ENCODE measurements at regions not wholly inside any gene's neighbourhood (a gene's known extent, or its start where the extent isn't known, plus 50 kb on each side); places are given as distances from the start of the nearest gene placed in this dataset.

GRCh38 chr12:97276661-97277429, 185.8 kb upstream of the RMST start:
- no peak for ATAC-seq

GRCh38 chr12:97283297-97283696, 179.3 kb upstream of the RMST start:
- ATAC-seq = no peak

GRCh38 chr12:97288531-97288930, 174.1 kb upstream of the RMST start:
- no peak for ATAC-seq

- no peak for ATAC-seq
These were observed 170.0 kb upstream of the RMST start for GRCh38 chr12:97292588-97292987.

DNA sequence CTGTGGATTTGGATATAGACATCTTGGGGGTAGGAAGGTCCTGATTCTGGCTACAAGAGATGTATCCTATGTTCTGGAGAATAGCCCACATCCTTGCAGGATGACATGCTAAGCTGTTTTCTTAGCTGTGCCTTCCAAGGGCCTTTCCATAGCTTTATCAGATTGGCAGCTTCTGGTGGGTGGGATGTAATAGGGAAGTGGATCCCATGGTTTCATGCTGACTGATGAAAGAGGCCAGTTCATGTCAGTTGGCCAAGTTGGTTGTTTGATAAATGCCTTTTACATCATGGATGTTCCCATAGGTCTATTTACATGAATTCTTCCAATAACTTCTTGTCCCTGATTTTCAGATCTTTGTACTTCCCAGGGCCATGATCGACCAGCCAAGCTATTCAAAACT, 169.1 kb upstream of the RMST start:
- no peak for ATAC-seq

DNA sequence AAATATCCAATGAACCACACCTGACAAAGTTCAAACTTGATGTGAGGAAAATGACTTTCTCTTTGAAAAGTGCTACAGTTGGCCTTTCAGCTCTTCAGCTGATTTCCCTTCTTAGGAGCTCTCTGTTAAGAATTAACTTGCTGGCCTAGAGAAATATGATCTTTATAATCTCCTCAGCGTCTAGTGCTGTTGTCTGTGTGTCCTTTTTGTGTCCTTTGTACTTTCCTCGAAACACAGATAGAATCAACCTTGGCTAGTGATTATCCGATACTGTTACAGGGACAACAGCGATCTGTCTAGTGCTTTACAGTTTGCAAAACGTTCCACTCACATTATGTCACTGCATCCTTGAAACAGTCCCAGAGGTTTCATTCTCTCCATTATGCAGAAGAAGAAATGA, 162.8 kb upstream of the RMST start:
- no peak for ATAC-seq

DNA sequence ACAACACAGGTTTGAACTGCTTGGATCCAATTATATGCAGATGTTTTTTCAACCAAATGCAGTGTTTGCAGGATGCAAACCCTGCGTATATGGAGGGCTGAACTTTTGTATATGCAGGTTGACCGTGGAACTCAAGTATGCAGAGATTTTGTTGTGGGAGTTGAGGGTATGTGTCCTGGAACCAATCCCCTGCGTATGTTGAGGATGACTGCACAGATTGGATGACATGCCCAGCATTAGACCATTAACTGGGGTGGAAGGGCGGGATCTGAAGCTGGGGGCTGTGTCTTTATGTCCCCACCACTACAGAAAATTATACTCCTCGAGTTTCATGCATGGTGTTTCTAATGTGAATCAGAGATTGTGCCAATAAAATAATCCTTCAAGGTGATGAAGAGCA, 162.2 kb upstream of the RMST start:
- ATAC-seq = no peak

GRCh38 chr12:97300891-97301290, 161.7 kb upstream of the RMST start:
- no peak for ATAC-seq

GRCh38 chr12:97301576-97301975, 161.0 kb upstream of the RMST start:
- no peak for ATAC-seq

- no peak for ATAC-seq
These were observed 157.0 kb upstream of the RMST start for GRCh38 chr12:97305651-97306050.

- no peak for ATAC-seq
These were observed 156.5 kb upstream of the RMST start for GRCh38 chr12:97306147-97306546.

DNA sequence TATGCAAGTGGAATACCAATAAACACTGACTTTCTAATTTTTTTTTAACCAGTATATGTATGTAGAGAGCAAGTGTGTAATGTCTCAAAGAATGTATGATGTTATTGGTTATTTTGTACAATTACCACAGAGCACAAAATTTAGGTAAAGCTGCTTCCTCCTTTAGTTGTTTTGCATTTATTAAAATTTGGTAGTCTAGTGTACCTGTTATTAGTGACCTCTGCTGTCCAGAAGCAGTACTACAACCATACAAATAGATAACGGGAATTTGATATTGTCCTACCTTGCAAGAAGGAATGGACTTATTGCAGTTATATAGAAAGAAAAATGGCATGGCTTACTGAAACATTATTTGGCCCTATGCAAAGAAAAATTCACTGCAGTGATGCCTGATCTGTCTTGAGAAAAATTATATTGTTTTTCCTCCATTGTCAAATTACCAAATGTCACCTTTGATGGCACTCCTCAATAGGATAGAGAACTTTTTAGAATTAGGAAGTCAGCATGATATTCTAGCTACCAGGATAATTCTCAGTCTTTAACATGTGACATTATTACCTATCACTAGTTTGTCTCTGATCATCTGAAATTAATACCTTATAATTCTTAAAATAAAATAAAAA, 153.9 kb upstream of the RMST start:
- ATAC-seq = no peak

GRCh38 chr12:97309921-97310320, 152.7 kb upstream of the RMST start:
- no peak for ATAC-seq

- no peak for ATAC-seq
These were observed 150.0 kb upstream of the RMST start for GRCh38 chr12:97312570-97313135.

DNA sequence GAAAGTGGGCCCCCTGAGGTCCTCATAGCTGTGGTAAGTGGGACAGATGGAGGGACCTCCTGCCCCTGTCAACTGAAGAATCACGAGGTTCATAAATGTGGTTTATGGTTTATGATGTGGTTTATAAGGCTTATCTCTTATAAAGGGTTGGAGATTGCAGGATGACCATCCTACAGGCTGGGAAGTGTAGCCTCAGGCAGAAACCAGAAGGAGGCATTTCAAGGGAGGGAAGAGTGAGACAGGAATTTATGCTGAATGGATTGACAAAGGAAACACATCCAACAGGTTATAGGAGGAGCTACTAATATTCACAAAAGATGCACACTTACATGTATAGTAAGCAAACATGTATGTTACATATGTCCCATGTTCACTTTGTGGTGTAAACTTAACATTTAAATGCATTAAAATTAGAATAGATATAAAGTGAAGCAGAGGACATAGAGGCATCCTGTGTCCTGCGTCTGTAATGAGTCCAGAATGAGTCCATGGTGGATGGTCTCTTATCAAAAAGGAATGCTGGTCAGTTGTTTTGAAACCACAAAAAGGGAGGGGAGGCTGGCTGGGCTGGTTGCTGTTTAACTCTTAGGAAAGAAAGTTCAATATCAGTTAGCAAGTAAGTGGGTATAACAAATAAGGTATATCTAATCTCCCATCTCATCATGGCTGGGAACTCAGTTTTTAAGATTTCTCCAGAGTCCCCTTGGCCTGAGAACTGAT, 149.0 kb upstream of the RMST start:
- ATAC-seq = no peak

- ATAC-seq = no peak
These were observed 146.3 kb upstream of the RMST start for GRCh38 chr12:97316321-97316720.

GRCh38 chr12:97321621-97322020, 141.0 kb upstream of the RMST start:
- ATAC-seq = no peak

- ATAC-seq = no peak
These were observed 140.2 kb upstream of the RMST start for GRCh38 chr12:97322388-97322787.

DNA sequence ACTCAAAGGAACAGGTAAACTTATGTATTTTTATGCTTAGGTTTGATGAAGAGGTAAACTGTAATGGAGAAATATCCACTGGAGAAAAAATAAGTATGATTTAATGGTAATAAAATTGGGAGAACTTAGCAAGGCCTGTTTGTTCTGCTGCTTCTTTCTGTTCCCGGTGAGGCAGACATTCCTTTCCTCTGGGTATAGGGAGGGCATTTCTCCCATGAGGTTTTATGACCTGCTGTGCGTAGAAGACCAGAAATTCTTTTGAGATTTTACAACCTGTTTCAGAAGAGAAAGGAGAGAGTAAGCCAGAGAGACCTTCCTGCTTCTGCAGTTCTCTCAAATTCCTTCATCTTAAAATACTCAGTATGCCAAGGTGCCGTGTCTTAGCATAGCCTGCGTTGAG, 139.4 kb upstream of the RMST start:
- ATAC-seq = no peak

DNA sequence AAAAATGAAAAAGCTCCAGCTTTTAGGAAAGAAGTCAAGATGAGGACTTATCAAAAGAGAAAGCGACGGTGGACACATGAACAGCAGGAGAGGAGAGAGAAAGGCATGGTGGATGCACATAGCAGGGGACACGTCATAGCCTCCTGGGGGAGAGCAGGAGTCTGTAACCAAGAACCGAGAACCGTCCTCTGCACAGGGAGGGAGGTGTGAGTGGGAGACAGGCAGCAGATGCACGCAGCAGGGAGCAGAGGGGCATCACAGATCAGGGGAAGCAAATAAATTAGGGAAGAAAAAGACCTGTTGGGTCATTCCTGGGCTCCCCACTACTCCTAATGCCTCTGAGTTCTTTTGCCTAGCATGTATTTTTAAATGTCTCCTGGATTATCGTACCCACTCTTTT, 138.1 kb upstream of the RMST start:
- no peak for ATAC-seq

DNA sequence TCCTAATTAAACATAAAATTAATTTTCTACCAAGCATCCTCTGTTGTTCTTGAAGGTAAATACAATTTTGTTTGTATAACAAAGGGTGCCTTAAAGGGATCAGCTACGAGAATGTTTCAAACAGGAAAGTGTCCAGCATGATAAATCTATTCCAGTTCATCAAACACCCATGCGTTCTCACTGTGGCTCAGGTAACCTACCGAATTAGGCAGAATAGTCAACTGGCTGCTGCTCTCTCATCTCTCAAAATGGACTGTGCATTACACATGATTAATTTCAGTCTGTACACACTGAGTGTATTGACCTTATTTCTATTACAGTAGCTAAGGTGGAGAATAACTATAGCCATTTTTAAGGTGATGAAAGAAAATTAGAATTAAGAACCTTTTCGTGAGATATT, 127.5 kb upstream of the RMST start:
- no peak for ATAC-seq

GRCh38 chr12:97336900-97337751, 125.5 kb upstream of the RMST start:
- no peak for ATAC-seq

DNA sequence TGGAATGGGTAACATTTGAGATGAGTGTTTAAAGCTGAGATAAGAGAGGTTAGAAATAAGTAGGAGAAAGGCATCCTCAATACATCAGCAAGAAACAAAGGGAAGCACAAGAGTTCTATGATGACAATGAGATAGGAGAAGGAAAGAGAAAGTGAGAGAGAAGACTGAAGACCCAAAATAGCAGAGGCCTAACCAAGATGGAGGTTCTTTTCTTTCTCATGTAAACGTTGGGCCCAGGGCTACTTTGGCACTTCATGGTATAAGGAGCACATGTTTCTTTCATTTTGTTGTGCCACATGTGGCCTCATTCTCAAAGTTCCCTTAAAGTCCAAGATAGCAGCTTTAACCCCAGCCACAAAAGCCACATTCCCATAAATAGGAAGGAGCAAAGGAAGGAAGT, 120.5 kb upstream of the RMST start:
- no peak for ATAC-seq

All from activated CD4-positive, CD25-positive, alpha-beta regulatory T cell treated with anti-CD3 and anti-CD28 coated beads, Interleukin-2, amount 50 U/mL, for 24 hours (primary cell).